NB4 (cell line): ENCODE measurements at regions not wholly inside any gene's neighbourhood (a gene's known extent, or its start where the extent isn't known, plus 50 kb on each side); places are given as distances from the start of the nearest gene placed in this dataset.

Source experiments
- CTCF ChIP-seq: IDR thresholded peaks from one replicate; pipeline ENCODE4 v1.5.1; 2012; ENCODE audit warnings: low read depth, low read length
- MAX ChIP-seq: IDR thresholded peaks from 2 replicates; pipeline ENCODE4 v1.6.1; 2011; ENCODE audit warnings: low read depth, low read length
- MYC ChIP-seq: IDR thresholded peaks from 2 replicates; pipeline ENCODE4 v1.6.1; 2011; ENCODE audit warnings: low read depth, low read length
- POLR2A ChIP-seq: IDR thresholded peaks from 2 replicates; pipeline ENCODE4 v1.6.1; 2011; ENCODE audit warnings: mild to moderate bottlenecking; ENCODE audit not compliant: insufficient read length; ENCODE audit errors: extremely low read depth

GRCh38 chr7:68965351-68965750 is 632.9 kb upstream of the AUTS2 start:
- no peak for TF ChIP-seq CTCF
- no peak for TF ChIP-seq MAX
- TF ChIP-seq POLR2A: no peak
- no peak for TF ChIP-seq MYC
